ENCODE measurements at regions not wholly inside any gene's neighbourhood (a gene's known extent, or its start where the extent isn't known, plus 50 kb on each side); places are given as distances from the start of the nearest gene placed in this dataset.

GRCh38 chr13:105345730-105346129 is 1189.7 kb downstream of the EFNB2 start:
- H3K27ac Mint-ChIP-seq (ENCODE audit: unreplicated experiment) = no peak overlapping the region
- no peaks in the 10 kb centered on the region for H3K36me3 Mint-ChIP-seq (ENCODE audit: unreplicated experiment)
- DNase-seq = no peak
- H3K4me1 Mint-ChIP-seq (ENCODE audit: low read depth, unreplicated experiment) = peaks cover 14% of the 10 kb centered on the region
- H3K27me3 Mint-ChIP-seq (ENCODE audit: unreplicated experiment) = peaks cover 2% of the 10 kb centered on the region
- H3K4me3 Mint-ChIP-seq (ENCODE audit: unreplicated experiment) = no peak overlapping the region
- no peaks in the 10 kb centered on the region for H3K9me3 Mint-ChIP-seq (ENCODE audit: unreplicated experiment)
- TF ChIP-seq CTCF (IDR thresholded peaks at IDR 0.05; ENCODE audit: partially characterized antibody, unreplicated experiment) = no peak

DNA sequence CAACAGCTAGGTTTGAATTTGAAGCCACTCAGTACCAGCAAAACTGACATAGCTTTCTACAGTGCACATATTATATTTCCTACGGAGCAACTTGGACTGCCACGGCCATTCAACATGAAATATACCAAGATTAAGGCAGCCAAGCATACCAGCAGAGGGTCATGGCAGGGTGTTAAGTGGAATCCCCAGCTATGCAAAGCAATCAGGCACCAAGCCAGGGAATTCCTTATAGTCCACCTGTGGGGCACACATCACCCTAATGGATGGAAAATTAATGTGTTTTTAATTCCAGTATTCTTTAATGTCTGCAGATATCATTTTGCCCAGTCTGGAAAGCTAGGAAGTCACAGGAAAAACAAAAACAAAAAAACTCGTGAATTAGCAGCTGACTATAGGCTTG is 1190.3 kb downstream of the EFNB2 start:
- no peak for DNase-seq
- no peak for TF ChIP-seq CTCF (IDR thresholded peaks at IDR 0.05; ENCODE audit: partially characterized antibody, unreplicated experiment)
- H3K4me3 Mint-ChIP-seq (ENCODE audit: unreplicated experiment) = no peak overlapping the region
- no peak overlapping the region for H3K27ac Mint-ChIP-seq (ENCODE audit: unreplicated experiment)
- H3K36me3 Mint-ChIP-seq (ENCODE audit: unreplicated experiment) = no peaks in the 10 kb centered on the region
- H3K9me3 Mint-ChIP-seq (ENCODE audit: unreplicated experiment) = no peaks in the 10 kb centered on the region
- peaks cover 2% of the 10 kb centered on the region for H3K27me3 Mint-ChIP-seq (ENCODE audit: unreplicated experiment)
- peaks cover 14% of the 10 kb centered on the region for H3K4me1 Mint-ChIP-seq (ENCODE audit: low read depth, unreplicated experiment)

DNA sequence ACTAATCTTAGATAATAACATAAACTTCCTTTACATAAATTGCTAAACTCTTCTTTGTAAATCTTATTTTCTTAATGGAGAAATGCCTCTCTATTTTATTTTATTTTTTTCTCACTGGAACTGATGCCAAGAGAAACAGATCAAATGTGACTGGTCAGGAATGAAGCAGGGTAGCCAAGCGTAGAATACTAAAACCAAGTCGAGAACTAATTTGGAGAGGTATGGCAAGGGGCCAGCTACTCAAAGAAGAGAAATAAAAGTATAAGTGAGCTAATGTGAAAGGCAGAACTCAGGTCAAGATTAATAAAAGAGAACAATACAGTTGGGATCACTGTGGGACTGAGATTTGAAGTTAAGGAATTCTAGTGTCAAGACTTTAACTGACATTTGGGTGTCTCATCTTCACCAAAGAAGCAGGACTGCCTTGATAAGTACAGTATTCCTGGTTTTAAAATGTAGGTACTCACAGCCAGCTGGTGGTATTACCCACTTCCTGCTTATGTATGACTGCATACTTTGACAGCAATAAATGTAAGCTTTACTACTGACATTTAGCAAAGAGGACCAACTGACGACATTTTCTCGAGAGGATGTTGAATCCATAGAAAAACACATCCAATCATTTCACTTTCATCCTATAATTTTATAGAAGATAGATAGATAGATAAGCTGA is 1192.2 kb downstream of the EFNB2 start:
- H3K9me3 Mint-ChIP-seq (ENCODE audit: unreplicated experiment) = peaks cover 3% of the 10 kb centered on the region
- peaks cover 2% of the 10 kb centered on the region for H3K27me3 Mint-ChIP-seq (ENCODE audit: unreplicated experiment)
- no peak for DNase-seq
- no peak overlapping the region for H3K27ac Mint-ChIP-seq (ENCODE audit: unreplicated experiment)
- no peak overlapping the region for H3K4me3 Mint-ChIP-seq (ENCODE audit: unreplicated experiment)
- no peaks in the 10 kb centered on the region for H3K36me3 Mint-ChIP-seq (ENCODE audit: unreplicated experiment)
- peaks cover 8% of the 10 kb centered on the region for H3K4me1 Mint-ChIP-seq (ENCODE audit: low read depth, unreplicated experiment)
- TF ChIP-seq CTCF (IDR thresholded peaks at IDR 0.05; ENCODE audit: partially characterized antibody, unreplicated experiment) = no peak

DNA sequence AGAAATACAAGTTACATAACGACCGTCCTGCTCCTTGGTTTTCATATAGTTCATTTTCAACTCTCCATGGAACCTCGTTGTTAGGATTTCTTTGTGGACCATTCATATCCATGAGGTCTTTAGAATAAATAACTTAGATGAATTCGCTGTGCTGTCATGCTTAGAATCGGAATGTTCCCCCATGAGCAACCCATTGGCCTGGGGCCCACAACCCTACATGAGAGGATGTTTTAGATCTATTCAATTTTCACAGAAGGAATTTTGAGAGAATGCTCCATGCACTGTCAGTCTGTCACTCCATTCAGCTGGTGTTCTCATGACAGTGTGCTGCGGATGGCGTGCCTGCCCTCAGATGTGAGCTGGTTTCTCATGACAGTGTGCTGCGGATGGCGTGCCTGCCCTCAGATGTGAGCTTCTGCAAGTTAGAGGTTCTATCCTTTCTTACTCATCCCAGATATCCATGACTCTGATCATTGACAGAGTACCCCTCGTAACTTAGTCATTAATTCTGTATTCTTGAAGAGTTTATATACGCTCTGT is 1193.1 kb downstream of the EFNB2 start:
- H3K27ac Mint-ChIP-seq (ENCODE audit: unreplicated experiment) = no peak overlapping the region
- H3K4me1 Mint-ChIP-seq (ENCODE audit: low read depth, unreplicated experiment) = peaks cover 11% of the 10 kb centered on the region
- DNase-seq = no peak
- no peak overlapping the region for H3K4me3 Mint-ChIP-seq (ENCODE audit: unreplicated experiment)
- no peaks in the 10 kb centered on the region for H3K36me3 Mint-ChIP-seq (ENCODE audit: unreplicated experiment)
- peaks cover 3% of the 10 kb centered on the region for H3K9me3 Mint-ChIP-seq (ENCODE audit: unreplicated experiment)
- TF ChIP-seq CTCF (IDR thresholded peaks at IDR 0.05; ENCODE audit: partially characterized antibody, unreplicated experiment) = no peak
- H3K27me3 Mint-ChIP-seq (ENCODE audit: unreplicated experiment) = peaks cover 2% of the 10 kb centered on the region

GRCh38 chr13:105341758-105342157 is 1193.7 kb downstream of the EFNB2 start:
- no peak overlapping the region for H3K27ac Mint-ChIP-seq (ENCODE audit: unreplicated experiment)
- TF ChIP-seq CTCF (IDR thresholded peaks at IDR 0.05; ENCODE audit: partially characterized antibody, unreplicated experiment) = no peak
- peaks cover 2% of the 10 kb centered on the region for H3K27me3 Mint-ChIP-seq (ENCODE audit: unreplicated experiment)
- H3K36me3 Mint-ChIP-seq (ENCODE audit: unreplicated experiment) = no peaks in the 10 kb centered on the region
- DNase-seq = no peak
- peaks cover 3% of the 10 kb centered on the region for H3K9me3 Mint-ChIP-seq (ENCODE audit: unreplicated experiment)
- no peak overlapping the region for H3K4me3 Mint-ChIP-seq (ENCODE audit: unreplicated experiment)
- H3K4me1 Mint-ChIP-seq (ENCODE audit: low read depth, unreplicated experiment) = peaks cover 11% of the 10 kb centered on the region
